ENCODE measurements at regions not wholly inside any gene's neighbourhood (a gene's known extent, or its start where the extent isn't known, plus 50 kb on each side); places are given as distances from the start of the nearest gene placed in this dataset.

- FAIRE-seq: no peak
- TF ChIP-seq POLR2A (IDR thresholded peaks at IDR 0.05; ENCODE audit: low read depth, low read length): no peak
- DNase-seq (ENCODE audit: insufficient read length, low spot score): no peak
Measured at GRCh38 chr4:20614816-20615215, 85.4 kb upstream of the PACRGL start.

DNA sequence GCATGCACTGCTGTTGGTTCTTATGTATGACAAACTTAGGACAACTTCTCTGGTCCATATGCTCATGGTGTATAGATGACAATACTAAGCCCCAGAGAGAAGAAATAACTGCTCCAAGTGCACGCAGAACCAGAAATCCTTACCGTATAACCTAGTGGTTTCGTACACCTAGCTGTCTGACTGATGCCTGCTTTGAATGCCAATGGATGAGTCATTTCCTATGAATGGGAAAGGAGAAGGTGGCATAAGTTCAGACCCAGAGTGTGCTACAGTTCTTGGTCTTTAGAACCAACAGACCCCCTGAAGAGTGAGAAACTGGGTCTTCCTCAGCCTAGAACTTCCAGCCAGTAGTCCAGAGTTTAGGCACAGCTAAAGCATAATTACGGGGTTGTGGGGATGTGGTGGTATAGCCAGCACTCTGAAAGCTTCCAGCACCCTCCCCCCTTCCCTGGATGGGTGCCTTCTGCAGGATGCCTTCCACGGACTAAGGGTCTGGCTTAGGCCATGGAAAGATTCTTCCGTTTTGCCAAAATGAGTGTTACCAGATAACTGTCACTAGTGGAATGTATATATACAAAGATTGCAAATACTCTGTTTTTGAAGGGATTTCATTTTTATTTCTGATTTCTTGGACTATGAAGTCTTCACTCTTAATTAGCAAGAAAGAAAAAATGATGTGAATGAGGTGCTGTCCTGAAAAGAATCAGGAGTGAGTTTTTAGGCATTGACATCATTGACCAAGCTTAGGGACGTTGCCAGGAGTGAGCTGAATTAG, 84.6 kb upstream of the PACRGL start:
- TF ChIP-seq POLR2A (IDR thresholded peaks at IDR 0.05; ENCODE audit: low read depth, low read length): no peak
- FAIRE-seq (peak; percentile 84), DNase-seq (ENCODE audit: insufficient read length, low spot score) (peak; percentile 19)

DNA sequence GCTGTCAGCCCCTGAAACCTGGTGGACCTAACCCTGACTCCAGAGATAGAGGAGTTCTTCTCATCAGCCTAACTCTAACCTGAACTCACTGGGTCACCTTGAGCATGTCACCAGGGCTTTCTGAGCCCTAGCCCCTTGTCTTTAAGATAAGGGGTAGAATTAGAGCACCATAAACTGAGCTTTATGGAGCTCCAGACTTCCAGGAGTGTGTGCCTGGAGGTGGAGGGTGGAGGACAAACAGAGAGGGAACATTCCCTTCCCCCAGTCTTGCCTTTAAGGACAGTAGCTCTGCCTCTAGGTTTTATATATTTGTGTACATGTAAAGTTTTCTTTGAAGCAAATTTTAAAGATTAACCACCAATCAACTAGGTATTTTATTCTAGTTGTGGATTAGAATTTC, 83.9 kb upstream of the PACRGL start:
- no peak for TF ChIP-seq POLR2A (IDR thresholded peaks at IDR 0.05; ENCODE audit: low read depth, low read length)
- FAIRE-seq: no peak
- no peak for DNase-seq (ENCODE audit: insufficient read length, low spot score)

DNA sequence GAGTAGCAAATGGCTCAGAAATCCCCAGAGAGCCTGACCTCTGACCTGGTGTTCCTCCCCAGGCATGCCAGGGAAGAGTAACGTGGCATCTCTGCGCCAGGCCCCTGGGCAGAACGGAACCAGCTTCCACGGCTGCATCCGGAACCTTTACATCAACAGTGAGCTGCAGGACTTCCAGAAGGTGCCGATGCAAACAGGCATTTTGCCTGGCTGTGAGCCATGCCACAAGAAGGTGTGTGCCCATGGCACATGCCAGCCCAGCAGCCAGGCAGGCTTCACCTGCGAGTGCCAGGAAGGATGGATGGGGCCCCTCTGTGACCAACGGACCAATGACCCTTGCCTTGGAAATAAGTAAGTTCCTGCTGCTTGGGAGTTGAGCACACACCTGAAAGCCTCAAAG, 83.4 kb upstream of the PACRGL start:
- TF ChIP-seq POLR2A (IDR thresholded peaks at IDR 0.05; ENCODE audit: low read depth, low read length): no peak

DNA sequence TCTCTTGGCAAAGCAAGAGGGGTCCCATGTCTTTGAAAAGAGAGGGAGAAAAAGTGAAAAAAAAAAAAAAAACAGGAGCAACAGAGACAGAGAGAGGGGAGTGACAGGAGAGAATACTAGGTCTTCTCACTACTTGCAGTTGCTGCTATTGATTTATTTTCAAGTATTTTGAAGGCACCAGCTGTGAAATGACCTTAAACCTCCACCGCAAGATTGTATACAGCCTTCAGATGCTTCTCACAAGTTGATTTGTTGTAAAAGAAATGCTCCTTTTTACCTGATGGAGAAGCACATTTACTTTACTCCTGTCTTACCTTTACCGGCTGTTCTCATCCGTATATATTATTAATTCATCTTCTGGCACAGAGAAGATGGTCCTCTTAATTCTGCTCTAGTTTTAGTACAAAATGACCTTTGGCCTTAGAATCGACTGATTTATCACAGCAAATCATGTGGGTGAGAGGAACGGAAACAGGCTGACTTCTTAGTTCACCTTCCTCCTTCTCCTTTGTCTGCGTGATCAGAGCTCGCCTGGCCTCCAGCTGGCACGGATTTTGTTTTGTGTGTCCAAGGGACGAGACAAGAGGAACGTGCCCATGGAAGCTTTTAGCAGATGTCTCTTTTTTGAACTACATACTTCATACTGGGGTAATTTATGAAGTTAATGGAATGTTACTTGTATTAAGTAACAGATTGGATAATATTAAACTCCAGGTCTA, 82.4 kb upstream of the PACRGL start:
- no peak for TF ChIP-seq POLR2A (IDR thresholded peaks at IDR 0.05; ENCODE audit: low read depth, low read length)
- DNase-seq (ENCODE audit: insufficient read length, low spot score): no peak
- no peak for FAIRE-seq

More for the DNA sequence above, 83.4 kb upstream of the PACRGL start:
- no peak for DNase-seq (ENCODE audit: insufficient read length, low spot score)
- FAIRE-seq: no peak

DNA sequence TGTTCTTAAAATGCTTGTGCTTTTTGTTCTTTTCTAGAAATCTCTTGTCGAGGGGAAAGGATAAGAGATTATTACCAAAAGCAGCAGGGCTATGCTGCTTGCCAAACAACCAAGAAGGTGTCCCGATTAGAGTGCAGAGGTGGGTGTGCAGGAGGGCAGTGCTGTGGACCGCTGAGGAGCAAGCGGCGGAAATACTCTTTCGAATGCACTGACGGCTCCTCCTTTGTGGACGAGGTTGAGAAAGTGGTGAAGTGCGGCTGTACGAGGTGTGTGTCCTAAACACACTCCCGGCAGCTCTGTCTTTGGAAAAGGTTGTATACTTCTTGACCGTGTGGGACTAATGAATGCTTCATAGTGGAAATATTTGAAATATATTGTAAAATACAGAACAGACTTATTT, 81.5 kb upstream of the PACRGL start:
- FAIRE-seq (no peak), DNase-seq (ENCODE audit: insufficient read length, low spot score) (no peak)
- no peak for TF ChIP-seq POLR2A (IDR thresholded peaks at IDR 0.05; ENCODE audit: low read depth, low read length)

- no peak for TF ChIP-seq POLR2A (IDR thresholded peaks at IDR 0.05; ENCODE audit: low read depth, low read length)
- no peak for DNase-seq (ENCODE audit: insufficient read length, low spot score)
- FAIRE-seq: no peak
Measured at GRCh38 chr4:20621476-20621875, 78.8 kb upstream of the PACRGL start.

GRCh38 chr4:20622701-20623100, 77.6 kb upstream of the PACRGL start:
- DNase-seq (ENCODE audit: insufficient read length, low spot score) (no peak), FAIRE-seq (no peak)
- TF ChIP-seq POLR2A (IDR thresholded peaks at IDR 0.05; ENCODE audit: low read depth, low read length): no peak

DNA sequence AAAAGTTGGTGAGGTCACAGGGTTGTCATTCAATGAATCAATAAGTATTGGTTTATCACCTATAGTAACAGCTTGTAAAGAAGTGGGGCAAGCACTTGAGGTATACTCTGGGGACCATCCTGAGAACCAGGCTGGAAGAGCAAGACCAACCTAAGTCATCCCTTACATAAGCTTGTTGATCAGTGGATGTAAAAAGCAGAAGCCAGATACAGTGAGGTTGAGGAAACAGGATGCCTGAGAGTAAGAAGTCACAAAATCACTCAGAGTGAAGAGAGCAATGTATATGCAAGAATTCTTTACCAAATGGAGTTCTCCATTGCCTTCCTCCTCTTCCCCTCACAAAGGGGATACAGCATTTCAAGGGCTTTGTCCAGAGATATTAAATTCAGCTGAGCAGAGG, 76.3 kb upstream of the PACRGL start:
- FAIRE-seq (no peak), DNase-seq (ENCODE audit: insufficient read length, low spot score) (no peak)
- TF ChIP-seq POLR2A (IDR thresholded peaks at IDR 0.05; ENCODE audit: low read depth, low read length): no peak

DNA sequence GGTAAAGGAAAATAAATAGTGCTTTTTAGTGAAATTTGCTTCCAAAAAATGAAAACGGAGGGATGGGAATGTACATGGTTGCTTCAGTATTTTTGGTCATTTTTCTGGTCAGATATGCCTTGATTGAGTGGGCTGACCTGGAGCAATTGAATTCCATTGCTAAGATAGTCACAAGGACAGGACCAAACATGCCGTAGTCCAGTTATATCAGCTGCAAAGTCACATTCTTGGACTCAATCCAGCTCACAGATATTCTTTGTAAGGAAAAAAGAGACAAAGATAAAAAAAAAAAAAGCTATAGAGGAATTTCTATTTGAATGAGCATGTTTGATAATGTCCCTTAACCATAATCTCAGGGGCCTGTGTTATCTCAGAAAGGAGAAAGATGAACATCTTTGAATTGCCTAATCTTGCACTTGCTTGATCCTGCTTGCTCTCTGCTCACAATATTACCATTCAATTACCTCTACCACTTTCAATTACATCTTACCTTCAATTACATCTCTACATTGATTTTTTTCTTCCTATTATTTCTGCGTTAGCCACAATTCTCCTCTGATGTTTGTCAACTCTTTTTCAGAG, 75.4 kb upstream of the PACRGL start:
- DNase-seq (ENCODE audit: insufficient read length, low spot score) (no peak), FAIRE-seq (no peak)
- TF ChIP-seq POLR2A (IDR thresholded peaks at IDR 0.05; ENCODE audit: low read depth, low read length): no peak

DNA sequence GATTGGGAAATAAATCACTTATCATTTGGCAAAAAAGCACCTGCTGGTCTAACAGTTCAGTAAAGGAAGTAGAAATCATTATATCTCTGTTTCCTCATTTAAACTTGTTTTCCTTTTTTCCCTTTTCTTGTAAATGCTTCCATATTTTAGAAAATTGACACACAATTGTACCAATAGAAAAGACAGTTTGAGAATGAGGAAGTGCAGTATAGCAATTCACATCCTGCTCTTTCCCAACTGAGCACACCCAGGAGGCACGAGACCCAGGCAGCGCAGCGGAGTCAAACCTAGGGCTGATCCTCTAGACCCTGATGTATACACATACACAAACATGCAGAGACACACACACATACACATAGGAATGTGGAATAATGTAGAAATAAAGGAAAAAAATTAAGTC, 74.8 kb upstream of the PACRGL start:
- no peak for TF ChIP-seq POLR2A (IDR thresholded peaks at IDR 0.05; ENCODE audit: low read depth, low read length)
- DNase-seq (ENCODE audit: insufficient read length, low spot score) (no peak), FAIRE-seq (no peak)

GRCh38 chr4:20626326-20627005, 73.8 kb upstream of the PACRGL start:
- FAIRE-seq (no peak), DNase-seq (ENCODE audit: insufficient read length, low spot score) (no peak)
- TF ChIP-seq POLR2A (IDR thresholded peaks at IDR 0.05; ENCODE audit: low read depth, low read length): no peak

DNA sequence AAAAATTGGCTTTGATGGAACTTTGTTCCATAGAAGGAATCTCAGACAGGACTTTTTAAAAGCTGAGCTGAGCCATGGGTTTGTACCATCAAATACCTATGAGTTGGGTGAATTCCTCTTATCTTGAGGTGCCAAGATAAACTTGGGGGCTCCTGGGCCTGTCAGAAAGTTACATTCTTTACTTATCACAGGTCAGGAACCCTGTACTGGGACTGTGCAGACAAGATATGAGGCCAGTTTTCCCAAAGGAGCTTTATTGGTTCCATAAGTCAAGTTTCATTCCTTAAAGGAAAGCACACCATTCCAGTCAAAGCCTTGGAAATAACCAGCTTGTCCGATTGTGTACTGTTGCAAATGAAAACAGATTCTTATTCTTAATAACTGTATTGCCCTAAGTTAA, 72.4 kb upstream of the PACRGL start:
- TF ChIP-seq POLR2A (IDR thresholded peaks at IDR 0.05; ENCODE audit: low read depth, low read length): no peak
- FAIRE-seq (no peak), DNase-seq (ENCODE audit: insufficient read length, low spot score) (no peak)

All from H54 (cell line).